A673 (cell line): ENCODE measurements at regions not wholly inside any gene's neighbourhood (a gene's known extent, or its start where the extent isn't known, plus 50 kb on each side); places are given as distances from the start of the nearest gene placed in this dataset.

ENCODE experiments used
- BruUV-seq: library from RNA; stranded (reverse); fragments of 400-500 nt; replicated peaks from 2 replicates; lab custom pipeline; 2021; lab: Mats Ljungman, UMichigan
- CTCF ChIA-PET: fragments of 300-600 bp; sonication (Branson Sonifier 250); formaldehyde crosslinking; loops from one replicate; lab custom pipeline; 2022; ENCODE audit warnings: antibody characterized with exemption; lab: Charles Lee
- POLR2A ChIA-PET: fragments of 300-600 bp; sonication (Branson Sonifier 250); formaldehyde crosslinking; loops from one replicate; lab custom pipeline; 2022; ENCODE audit warnings: antibody characterized with exemption; ENCODE audit not compliant: low non-redundant PET; lab: Charles Lee
- DNase-seq: peaks from one replicate; pipeline ENCODE4 v3.0.0-alpha.2; 2015; ENCODE audit warnings: low spot score
- H3K27ac ChIP-seq: fragments of 200-600 bp; sonication (generic); 2 replicates; pipeline ENCODE4 v1.5.1; 2016; ENCODE audit warnings: mixed run types, low read depth, mild to moderate bottlenecking, mixed read lengths, antibody characterized with exemption, low read length; ENCODE audit not compliant: poor library complexity, severe bottlenecking
- H3K27me3 ChIP-seq: fragments of 200-600 bp; sonication (generic); replicated peaks from 2 replicates; pipeline ENCODE4 v1.6.1; 2017; ENCODE audit warnings: mixed run types, low read depth, mild to moderate bottlenecking, mixed read lengths, antibody characterized with exemption, low read length; ENCODE audit not compliant: insufficient read depth, poor library complexity
- H3K36me3 ChIP-seq: fragments of 200-600 bp; sonication (generic); 2 replicates; pipeline ENCODE4 v1.6.1; 2016; ENCODE audit warnings: mixed run types, mild to moderate bottlenecking, mixed read lengths, antibody characterized with exemption, low read length; ENCODE audit not compliant: insufficient read depth, poor library complexity, severe bottlenecking
- H3K4me1 ChIP-seq: fragments of 200-600 bp; sonication (generic); 2 replicates; pipeline ENCODE4 v1.6.1; 2017; ENCODE audit warnings: mixed run types, mild to moderate bottlenecking, mixed read lengths, antibody characterized with exemption, low read length; ENCODE audit not compliant: insufficient read depth, poor library complexity, severe bottlenecking
- H3K4me3 ChIP-seq: fragments of 200-600 bp; sonication (generic); 2 replicates; pipeline ENCODE4 v1.5.1; 2016; ENCODE audit warnings: low read depth, mixed run types, mild to moderate bottlenecking, mixed read lengths, low read length; ENCODE audit not compliant: poor library complexity, severe bottlenecking
- H3K9me3 ChIP-seq: fragments of 200-600 bp; sonication (generic); 2 replicates; pipeline ENCODE4 v1.6.1; 2016; ENCODE audit warnings: mixed run types, low read depth, mild to moderate bottlenecking, mixed read lengths, antibody characterized with exemption, low read length; ENCODE audit not compliant: poor library complexity, severe bottlenecking
- EZH2 ChIP-seq: fragments of 200-600 bp; sonication (generic); IDR thresholded peaks from 2 replicates; pipeline ENCODE4 v1.6.1; 2017; ENCODE audit warnings: borderline replicate concordance, low read depth, mild to moderate bottlenecking, mixed read lengths, antibody characterized with exemption, low read length; ENCODE audit not compliant: poor library complexity, severe bottlenecking
- intact Hi-C: fragments of 100-400 bp; cut with micrococcal nuclease; formaldehyde crosslinking; loops from one replicate; pipeline ENCODE4 v1.10.0; 2022; ENCODE audit not compliant: unreplicated experiment
- TF ChIP-seq, protein P1 (sequence below): fragments of 300-800, 200-600 bp; sonication (generic); conservative IDR thresholded peaks from 2 replicates; pipeline ENCODE4 v1.5.1; 2017; ENCODE audit warnings: low read depth, mild to moderate bottlenecking, antibody characterized with exemption, low read length, moderate library complexity, mixed read lengths

DNA sequence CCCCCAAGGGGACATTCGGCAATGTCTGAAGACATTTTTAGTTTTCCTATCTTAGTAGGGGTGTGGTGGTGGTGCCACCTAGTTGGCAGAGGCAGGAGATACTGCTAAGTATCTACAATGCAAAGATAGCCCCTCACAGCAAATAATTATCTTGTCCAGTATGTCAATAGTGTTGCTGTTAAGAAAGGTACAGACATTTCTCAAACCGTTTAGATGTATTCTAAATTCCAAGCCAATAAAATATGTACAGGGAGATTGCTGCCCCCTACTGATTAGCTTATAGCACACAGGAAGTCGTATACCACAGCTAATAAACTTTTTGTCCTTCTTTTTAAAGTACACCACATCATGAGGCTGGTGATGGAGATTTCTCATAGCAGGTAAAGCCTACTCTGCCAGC is 260.5 kb downstream of the TMA16 start:
- peaks cover 11% of the 10 kb centered on the region for H3K4me1 ChIP-seq
- H3K36me3 ChIP-seq, result no peaks in the 10 kb centered on the region
- peak; percentile 81 for DNase-seq
- CTCF ChIA-PET, result interaction anchor here (0.6 to 1.0 kb wide), 5 partner anchors 80 to 977 kb away, joined by 3 to 6 read pairs (median 5); no protein-coding TSS in a partner anchor
- TF ChIP-seq EZH2, result no peak
- TF ChIP-seq, protein P1, sequence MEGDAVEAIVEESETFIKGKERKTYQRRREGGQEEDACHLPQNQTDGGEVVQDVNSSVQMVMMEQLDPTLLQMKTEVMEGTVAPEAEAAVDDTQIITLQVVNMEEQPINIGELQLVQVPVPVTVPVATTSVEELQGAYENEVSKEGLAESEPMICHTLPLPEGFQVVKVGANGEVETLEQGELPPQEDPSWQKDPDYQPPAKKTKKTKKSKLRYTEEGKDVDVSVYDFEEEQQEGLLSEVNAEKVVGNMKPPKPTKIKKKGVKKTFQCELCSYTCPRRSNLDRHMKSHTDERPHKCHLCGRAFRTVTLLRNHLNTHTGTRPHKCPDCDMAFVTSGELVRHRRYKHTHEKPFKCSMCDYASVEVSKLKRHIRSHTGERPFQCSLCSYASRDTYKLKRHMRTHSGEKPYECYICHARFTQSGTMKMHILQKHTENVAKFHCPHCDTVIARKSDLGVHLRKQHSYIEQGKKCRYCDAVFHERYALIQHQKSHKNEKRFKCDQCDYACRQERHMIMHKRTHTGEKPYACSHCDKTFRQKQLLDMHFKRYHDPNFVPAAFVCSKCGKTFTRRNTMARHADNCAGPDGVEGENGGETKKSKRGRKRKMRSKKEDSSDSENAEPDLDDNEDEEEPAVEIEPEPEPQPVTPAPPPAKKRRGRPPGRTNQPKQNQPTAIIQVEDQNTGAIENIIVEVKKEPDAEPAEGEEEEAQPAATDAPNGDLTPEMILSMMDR, result peak; percentile 70
- no peaks in the 10 kb centered on the region for H3K9me3 ChIP-seq
- intact Hi-C loops, result loop anchor here (1.0 to 10.0 kb wide), 3 partner anchors 73 to 980 kb away; no protein-coding TSS in a partner anchor
- no peaks in the 10 kb centered on the region for H3K27me3 ChIP-seq
- no peak overlapping the region for H3K4me3 ChIP-seq
- BruUV-seq, result no TSS peak
- no peak overlapping the region for H3K27ac ChIP-seq
- POLR2A ChIA-PET, result no interaction called here

GRCh38 chr4:163757219-163757618 is 262.7 kb downstream of the TMA16 start:
- Histone ChIP-seq H3K27ac (no peak overlapping the region), H3K27me3 (no peaks in the 10 kb centered on the region), H3K9me3 (no peaks in the 10 kb centered on the region), H3K4me3 (no peak overlapping the region), H3K36me3 (no peaks in the 10 kb centered on the region), H3K4me1 (peaks cover 11% of the 10 kb centered on the region)
- no peak for DNase-seq
- no TSS peak for BruUV-seq
- intact Hi-C loops, result loop anchor here (2.0 to 10.0 kb wide), 3 partner anchors 75 to 978 kb away; no protein-coding TSS in a partner anchor
- ChIA-PET CTCF (no interaction called here), POLR2A (no interaction called here)
- no peak for TF ChIP-seq EZH2
- TF ChIP-seq, protein P1, result no peak

DNA sequence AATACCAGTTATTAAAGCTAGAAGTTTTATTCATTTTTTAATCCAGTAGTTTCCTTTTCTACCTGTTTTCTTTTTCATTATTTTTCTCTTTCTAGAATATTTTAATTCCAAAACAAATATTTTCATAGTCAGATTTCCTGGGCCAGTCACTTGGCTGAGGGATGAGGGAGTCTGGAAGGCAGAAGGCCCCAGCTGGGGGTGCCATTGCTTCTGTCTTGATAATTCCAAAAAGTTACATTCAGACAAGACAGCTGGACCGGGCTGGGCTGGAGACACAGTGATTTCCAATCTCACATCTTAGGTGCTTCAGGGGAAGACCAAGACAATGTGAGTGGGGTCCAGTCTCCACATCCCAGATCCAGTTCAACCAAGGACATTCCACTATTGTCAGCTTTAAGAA is 263.5 kb downstream of the TMA16 start:
- BruUV-seq, result no TSS peak
- Histone ChIP-seq H3K9me3 (no peaks in the 10 kb centered on the region), H3K4me1 (peaks cover 14% of the 10 kb centered on the region), H3K27ac (no peak overlapping the region), H3K36me3 (no peaks in the 10 kb centered on the region), H3K4me3 (no peak overlapping the region), H3K27me3 (no peaks in the 10 kb centered on the region)
- TF ChIP-seq EZH2, result no peak
- TF ChIP-seq, protein P1, result peak; percentile 30; the same call in 1 of the 2 replicates
- DNase-seq, result peak; percentile 20
- intact Hi-C loops, result loop anchor here (5.0 to 10.0 kb wide), 2 partner anchors 76 to 977 kb away; no protein-coding TSS in a partner anchor
- ChIA-PET POLR2A (no interaction called here), CTCF (no interaction called here)
